CD1c-positive myeloid dendritic cell (primary cell): ENCODE measurements at regions not wholly inside any gene's neighbourhood (a gene's known extent, or its start where the extent isn't known, plus 50 kb on each side); places are given as distances from the start of the nearest gene placed in this dataset.

Source experiments
- DNase-seq: peaks from one replicate; pipeline ENCODE4 v3.0.0-alpha.2; 2016; ENCODE audit errors: extremely low spot score

- no peak for DNase-seq
These were observed 135.8 kb upstream of the AJAP1 start for GRCh38 chr1:4518621-4519020.

- no peak for DNase-seq
These were observed 134.5 kb upstream of the AJAP1 start for GRCh38 chr1:4519954-4520353.

- DNase-seq = no peak
These were observed 130.9 kb upstream of the AJAP1 start for GRCh38 chr1:4523551-4523950.

GRCh38 chr1:4526747-4527146 lies 127.7 kb upstream of the AJAP1 start:
- no peak for DNase-seq

GRCh38 chr1:4527819-4528218 lies 126.6 kb upstream of the AJAP1 start:
- no peak for DNase-seq

- DNase-seq = no peak
These were observed 125.8 kb upstream of the AJAP1 start for GRCh38 chr1:4528590-4528989.

GRCh38 chr1:4529446-4530165 lies 124.8 kb upstream of the AJAP1 start:
- no peak for DNase-seq

- DNase-seq = no peak
These were observed 124.1 kb upstream of the AJAP1 start for GRCh38 chr1:4530166-4530785.

- no peak for DNase-seq
These were observed 122.6 kb upstream of the AJAP1 start for GRCh38 chr1:4531842-4532241.

- no peak for DNase-seq
These were observed 121.8 kb upstream of the AJAP1 start for GRCh38 chr1:4532656-4533055.

- no peak for DNase-seq
These were observed 107.5 kb upstream of the AJAP1 start for GRCh38 chr1:4546911-4547310.

GRCh38 chr1:4549930-4550329 lies 104.5 kb upstream of the AJAP1 start:
- no peak for DNase-seq

- DNase-seq = no peak
These were observed 103.5 kb upstream of the AJAP1 start for GRCh38 chr1:4550941-4551340.

GRCh38 chr1:4551706-4552105 lies 102.7 kb upstream of the AJAP1 start:
- no peak for DNase-seq

- DNase-seq = no peak
These were observed 100.6 kb upstream of the AJAP1 start for GRCh38 chr1:4553761-4554160.

- no peak for DNase-seq
These were observed 100.0 kb upstream of the AJAP1 start for GRCh38 chr1:4554271-4554865.

GRCh38 chr1:4557949-4558348 lies 96.5 kb upstream of the AJAP1 start:
- no peak for DNase-seq

GRCh38 chr1:4561205-4561604 lies 93.2 kb upstream of the AJAP1 start:
- no peak for DNase-seq

GRCh38 chr1:4562321-4562720 lies 92.1 kb upstream of the AJAP1 start:
- DNase-seq = no peak

GRCh38 chr1:4563586-4563985 lies 90.8 kb upstream of the AJAP1 start:
- no peak for DNase-seq

- DNase-seq = no peak
These were observed 90.4 kb upstream of the AJAP1 start for GRCh38 chr1:4564051-4564450.

- no peak for DNase-seq
These were observed 89.2 kb upstream of the AJAP1 start for GRCh38 chr1:4565166-4565565.

- no peak for DNase-seq
These were observed 88.5 kb upstream of the AJAP1 start for GRCh38 chr1:4565801-4566449.
